ENCODE measurements at regions not wholly inside any gene's neighbourhood (a gene's known extent, or its start where the extent isn't known, plus 50 kb on each side); places are given as distances from the start of the nearest gene placed in this dataset.

DNA sequence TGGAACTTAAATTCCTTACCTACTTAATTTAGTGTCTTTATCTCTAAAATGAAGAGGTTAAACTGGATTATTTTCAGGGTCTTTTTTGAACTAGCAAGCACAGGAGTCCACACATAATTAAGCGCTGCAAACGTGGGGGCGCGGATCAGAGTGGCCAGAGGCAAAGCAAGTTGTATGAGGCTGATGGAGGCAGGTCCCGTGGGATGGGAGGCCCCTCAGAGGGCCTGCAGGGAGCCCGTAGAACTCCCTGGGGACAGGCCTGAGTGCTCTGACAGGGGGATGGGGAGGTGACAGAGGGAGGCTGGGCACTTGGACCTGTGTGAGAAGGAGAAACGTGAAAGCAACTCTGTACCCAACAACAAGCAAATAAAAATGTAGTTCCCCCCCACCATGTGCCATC is 177.8 kb downstream of the ACKR3 start:
- 73% methylated on average over 7 of the region's 7 CpGs for WGBS (ENCODE audit: low lambda C conversion rate)
- DNase-seq, result no peak
- Histone ChIP-seq H3F3A (replicated peaks; ENCODE audit: insufficient read depth) (peaks cover 8% of the 10 kb centered on the region), H3K9me2 (no peaks in the 10 kb centered on the region), H3K4me2 (no peak overlapping the region), H4K20me1 (ENCODE audit: insufficient read depth) (peaks cover 4% of the 10 kb centered on the region; the same call in 1 of the 2 replicates), H3K4me3 (ENCODE audit: low read depth in 2 of 2, low read length in 1 of 2) (no peak overlapping the region), H3K4me1 (ENCODE audit: control insufficient read depth in 1 of 2, insufficient read depth in 2 of 2, low read depth in 1 of 2, low read length in 1 of 2) (peaks cover 0 to 6% of the 10 kb centered on the region in 2 experiments; a peak in 1 of 4 replicates), H3K27me3 (ENCODE audit: insufficient read depth) (no peaks in the 10 kb centered on the region), H3K9me3 (no peaks in the 10 kb centered on the region), H3K27ac (ENCODE audit: low read depth in 2 of 2, low read length in 1 of 2) (no peak overlapping the region), H3K9ac (no peak overlapping the region), H3K79me2 (ENCODE audit: insufficient read depth) (no peaks in the 10 kb centered on the region), H3K36me3 (replicated peaks in 1 of 2; ENCODE audit: control insufficient read depth in 1 of 2, insufficient read depth in 2 of 2, low read length in 1 of 2) (no peaks in the 10 kb centered on the region), H2AFZ (ENCODE audit: low read depth) (no peak overlapping the region)
- TF ChIP-seq FOXJ3 (CRISPR knock-in tag; IDR thresholded peaks at IDR 0.05), result no peak
- ChIA-PET POLR2A (no interaction called here), CTCF (no interaction called here)

DNA sequence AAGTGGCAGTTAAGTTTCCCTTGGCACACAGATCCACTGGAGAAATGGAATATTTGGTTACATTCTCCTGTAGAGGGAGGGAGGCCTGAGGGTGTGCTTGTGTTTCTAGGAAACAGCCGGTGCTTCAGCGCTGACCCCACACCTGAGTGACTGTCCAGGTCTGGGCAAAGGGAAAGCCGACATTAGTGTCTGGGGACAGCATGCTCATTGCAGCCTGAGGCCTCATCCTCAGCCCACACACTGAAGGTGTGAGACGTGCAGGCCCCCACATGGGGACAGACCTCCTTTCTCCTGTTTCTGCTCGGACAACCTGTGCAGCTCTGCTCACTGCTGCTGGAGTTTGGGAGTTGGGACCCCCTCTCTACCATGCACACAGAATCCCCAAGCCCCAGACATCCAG is 178.3 kb downstream of the ACKR3 start:
- Histone ChIP-seq H3K9me3 (no peaks in the 10 kb centered on the region), H3K36me3 (replicated peaks in 1 of 2; ENCODE audit: control insufficient read depth in 1 of 2, insufficient read depth in 2 of 2, low read length in 1 of 2) (no peaks in the 10 kb centered on the region), H3K4me3 (ENCODE audit: low read depth in 2 of 2, low read length in 1 of 2) (no peak overlapping the region), H3F3A (replicated peaks; ENCODE audit: insufficient read depth) (peaks cover 8% of the 10 kb centered on the region), H3K9me2 (no peaks in the 10 kb centered on the region), H3K27me3 (ENCODE audit: insufficient read depth) (no peaks in the 10 kb centered on the region), H4K20me1 (ENCODE audit: insufficient read depth) (peaks cover 4% of the 10 kb centered on the region; the same call in 1 of the 2 replicates), H3K4me2 (no peak overlapping the region), H3K4me1 (ENCODE audit: control insufficient read depth in 1 of 2, insufficient read depth in 2 of 2, low read depth in 1 of 2, low read length in 1 of 2) (peaks cover 0 to 6% of the 10 kb centered on the region in 2 experiments; a peak in 1 of 4 replicates), H2AFZ (ENCODE audit: low read depth) (no peak overlapping the region), H3K9ac (no peak overlapping the region), H3K79me2 (ENCODE audit: insufficient read depth) (no peaks in the 10 kb centered on the region), H3K27ac (ENCODE audit: low read depth in 2 of 2, low read length in 1 of 2) (no peak overlapping the region)
- 100% methylated on average over 3 of the region's 5 CpGs for WGBS (ENCODE audit: low lambda C conversion rate)
- TF ChIP-seq, protein P1, sequence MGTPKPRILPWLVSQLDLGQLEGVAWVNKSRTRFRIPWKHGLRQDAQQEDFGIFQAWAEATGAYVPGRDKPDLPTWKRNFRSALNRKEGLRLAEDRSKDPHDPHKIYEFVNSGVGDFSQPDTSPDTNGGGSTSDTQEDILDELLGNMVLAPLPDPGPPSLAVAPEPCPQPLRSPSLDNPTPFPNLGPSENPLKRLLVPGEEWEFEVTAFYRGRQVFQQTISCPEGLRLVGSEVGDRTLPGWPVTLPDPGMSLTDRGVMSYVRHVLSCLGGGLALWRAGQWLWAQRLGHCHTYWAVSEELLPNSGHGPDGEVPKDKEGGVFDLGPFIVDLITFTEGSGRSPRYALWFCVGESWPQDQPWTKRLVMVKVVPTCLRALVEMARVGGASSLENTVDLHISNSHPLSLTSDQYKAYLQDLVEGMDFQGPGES (IDR thresholded peaks at IDR 0.05; ENCODE audit: low read depth, low read length), result no peak
- TF ChIP-seq MXI1 (IDR thresholded peaks at IDR 0.05; ENCODE audit: low read depth, low read length), result no peak
- no peak for TF ChIP-seq RAD21 (IDR thresholded peaks at IDR 0.05; ENCODE audit: low read length)
- TF ChIP-seq TCF12 (IDR thresholded peaks at IDR 0.05), result no peak
- TF ChIP-seq MEF2A (IDR thresholded peaks at IDR 0.05; ENCODE audit: borderline replicate concordance, low read depth), result no peak
- no peak for TF ChIP-seq RXRA (IDR thresholded peaks at IDR 0.05; ENCODE audit: borderline replicate concordance, low read depth)
- no peak for TF ChIP-seq NRF1 (IDR thresholded peaks at IDR 0.05; ENCODE audit: low read depth, low read length)
- TF ChIP-seq POLR2AphosphoS5 (IDR thresholded peaks at IDR 0.05; ENCODE audit: low read depth, low read length), result no peak
- TF ChIP-seq, protein P2, sequence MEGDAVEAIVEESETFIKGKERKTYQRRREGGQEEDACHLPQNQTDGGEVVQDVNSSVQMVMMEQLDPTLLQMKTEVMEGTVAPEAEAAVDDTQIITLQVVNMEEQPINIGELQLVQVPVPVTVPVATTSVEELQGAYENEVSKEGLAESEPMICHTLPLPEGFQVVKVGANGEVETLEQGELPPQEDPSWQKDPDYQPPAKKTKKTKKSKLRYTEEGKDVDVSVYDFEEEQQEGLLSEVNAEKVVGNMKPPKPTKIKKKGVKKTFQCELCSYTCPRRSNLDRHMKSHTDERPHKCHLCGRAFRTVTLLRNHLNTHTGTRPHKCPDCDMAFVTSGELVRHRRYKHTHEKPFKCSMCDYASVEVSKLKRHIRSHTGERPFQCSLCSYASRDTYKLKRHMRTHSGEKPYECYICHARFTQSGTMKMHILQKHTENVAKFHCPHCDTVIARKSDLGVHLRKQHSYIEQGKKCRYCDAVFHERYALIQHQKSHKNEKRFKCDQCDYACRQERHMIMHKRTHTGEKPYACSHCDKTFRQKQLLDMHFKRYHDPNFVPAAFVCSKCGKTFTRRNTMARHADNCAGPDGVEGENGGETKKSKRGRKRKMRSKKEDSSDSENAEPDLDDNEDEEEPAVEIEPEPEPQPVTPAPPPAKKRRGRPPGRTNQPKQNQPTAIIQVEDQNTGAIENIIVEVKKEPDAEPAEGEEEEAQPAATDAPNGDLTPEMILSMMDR (IDR thresholded peaks at IDR 0.05), result no peak
- no peak for TF ChIP-seq EZH2phosphoT487 (IDR thresholded peaks at IDR 0.05; ENCODE audit: borderline replicate concordance, low read depth)
- TF ChIP-seq GABPA (IDR thresholded peaks at IDR 0.05; ENCODE audit: low read depth), result no peak
- TF ChIP-seq FOSL2 (IDR thresholded peaks at IDR 0.05; ENCODE audit: borderline replicate concordance, low read depth), result no peak
- no peak for TF ChIP-seq FOXJ3 (CRISPR knock-in tag; IDR thresholded peaks at IDR 0.05)
- no peak for TF ChIP-seq YY1 (IDR thresholded peaks at IDR 0.05; ENCODE audit: low read depth)
- no peak for TF ChIP-seq ELF1 (IDR thresholded peaks at IDR 0.05)
- TF ChIP-seq TEAD4 (IDR thresholded peaks at IDR 0.05; ENCODE audit: borderline replicate concordance, insufficient read depth), result no peak
- TF ChIP-seq, protein P3, sequence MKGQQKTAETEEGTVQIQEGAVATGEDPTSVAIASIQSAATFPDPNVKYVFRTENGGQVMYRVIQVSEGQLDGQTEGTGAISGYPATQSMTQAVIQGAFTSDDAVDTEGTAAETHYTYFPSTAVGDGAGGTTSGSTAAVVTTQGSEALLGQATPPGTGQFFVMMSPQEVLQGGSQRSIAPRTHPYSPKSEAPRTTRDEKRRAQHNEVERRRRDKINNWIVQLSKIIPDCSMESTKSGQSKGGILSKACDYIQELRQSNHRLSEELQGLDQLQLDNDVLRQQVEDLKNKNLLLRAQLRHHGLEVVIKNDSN (IDR thresholded peaks at IDR 0.05; ENCODE audit: borderline replicate concordance, low read depth), result no peak
- DNase-seq, result no peak
- ChIA-PET CTCF (no interaction called here), POLR2A (no interaction called here)
